Trophoblast cell (in vitro differentiated cells and primary cell): ENCODE measurements at regions not wholly inside any gene's neighbourhood (a gene's known extent, or its start where the extent isn't known, plus 50 kb on each side); places are given as distances from the start of the nearest gene placed in this dataset.
A peak's percentile ranks its signal among the peaks of the same experiment; 100 is the strongest.

ENCODE experiments used
- DNase-seq, 2 donors: peaks; one replicate each; pipeline ENCODE4 v3.0.0-alpha.2; 2016
- H2AFZ ChIP-seq: 2 replicates; pipeline ENCODE4 v1.6.1; 2013; ENCODE audit warnings: low read length, moderate library complexity, mild to moderate bottlenecking; ENCODE audit not compliant: insufficient read depth, poor library complexity
- H2AK5ac ChIP-seq: 2 replicates; pipeline ENCODE4 v1.6.1; 2013; ENCODE audit warnings: mild to moderate bottlenecking, low read length
- H2BK120ac ChIP-seq: 2 replicates; pipeline ENCODE4 v1.6.1; 2013; ENCODE audit warnings: low read length, mild to moderate bottlenecking, moderate library complexity; ENCODE audit not compliant: insufficient read depth, poor library complexity
- H2BK12ac ChIP-seq: 2 replicates; pipeline ENCODE4 v1.6.1; 2013; ENCODE audit warnings: mild to moderate bottlenecking, low read length, moderate library complexity
- H2BK5ac ChIP-seq: 2 replicates; pipeline ENCODE4 v1.6.1; 2013; ENCODE audit warnings: low read length, low read depth, moderate library complexity, mild to moderate bottlenecking; ENCODE audit not compliant: poor library complexity
- H3K14ac ChIP-seq: 2 replicates; pipeline ENCODE4 v1.6.1; 2013; ENCODE audit warnings: mild to moderate bottlenecking, low read length
- H3K18ac ChIP-seq: 2 replicates; pipeline ENCODE4 v1.6.1; 2013; ENCODE audit warnings: mild to moderate bottlenecking, low read length
- H3K23ac ChIP-seq: 2 replicates; pipeline ENCODE4 v1.6.1; 2013; ENCODE audit warnings: low read length
- H3K27ac ChIP-seq: 2 replicates; pipeline ENCODE4 v1.5.1; 2013; ENCODE audit warnings: low read depth, mild to moderate bottlenecking, inconsistent platforms, low read length, moderate library complexity
- H3K27me3 ChIP-seq: 2 replicates; pipeline ENCODE4 v1.6.1; 2013; ENCODE audit warnings: inconsistent platforms, mild to moderate bottlenecking, low read length, moderate library complexity; ENCODE audit not compliant: insufficient read depth
- H3K36me3 ChIP-seq, 2 experiments: 1 replicate in 1 of 2; 2 replicates in 1 of 2; pipeline ENCODE4 v1.6.1; 2013; ENCODE audit warnings: low read length in 2 of 2, mild to moderate bottlenecking in 2 of 2, moderate library complexity in 1 of 2; ENCODE audit not compliant: insufficient read depth in 2 of 2, control insufficient read depth in 1 of 2
- H3K4ac ChIP-seq: 2 replicates; pipeline ENCODE4 v1.6.1; 2013; ENCODE audit warnings: low read depth, mild to moderate bottlenecking, low read length, moderate library complexity
- H3K4me1 ChIP-seq, 2 experiments: 1 replicate in 1 of 2; 2 replicates in 1 of 2; pipeline ENCODE4 v1.6.1; 2013; ENCODE audit warnings: low read length in 2 of 2, mild to moderate bottlenecking in 2 of 2, moderate library complexity in 1 of 2; ENCODE audit not compliant: insufficient read depth in 2 of 2, control insufficient read depth in 1 of 2
- H3K4me2 ChIP-seq: 2 replicates; pipeline ENCODE4 v1.6.1; 2013; ENCODE audit warnings: inconsistent platforms, mild to moderate bottlenecking, low read length, moderate library complexity
- H3K4me3 ChIP-seq: 2 replicates; pipeline ENCODE4 v1.5.1; 2013; ENCODE audit warnings: mild to moderate bottlenecking, low read depth, low read length, inconsistent platforms
- H3K79me1 ChIP-seq: one replicate; pipeline ENCODE4 v1.6.1; 2013; ENCODE audit warnings: low read length
- H3K79me2 ChIP-seq: 2 replicates; pipeline ENCODE4 v1.6.1; 2013; ENCODE audit warnings: low read length, mild to moderate bottlenecking; ENCODE audit not compliant: control insufficient read depth, insufficient read depth, poor library complexity
- H3K9ac ChIP-seq: 2 replicates; pipeline ENCODE4 v1.6.1; 2013; ENCODE audit warnings: mild to moderate bottlenecking, low read length
- H3K9me3 ChIP-seq: 2 replicates; pipeline ENCODE4 v1.6.1; 2013; ENCODE audit warnings: low read depth, mild to moderate bottlenecking, control low read depth, inconsistent platforms, low read length; ENCODE audit not compliant: insufficient read depth
- H4K12ac ChIP-seq: 2 replicates; pipeline ENCODE4 v1.6.1; 2013; ENCODE audit warnings: low read depth, mild to moderate bottlenecking, low read length, moderate library complexity
- H4K8ac ChIP-seq: 2 replicates; pipeline ENCODE4 v1.6.1; 2013; ENCODE audit warnings: low read depth, mild to moderate bottlenecking, low read length, moderate library complexity
- H4K91ac ChIP-seq: one replicate; pipeline ENCODE4 v1.6.1; 2013; ENCODE audit warnings: low read depth, mild to moderate bottlenecking, low read length, moderate library complexity
- WGBS: extraction: QIAGEN DNeasy Blood & Tissue Kit; methylation state at CpG from one replicate; pipeline ENCODE4 v1.1.7; 2013; ENCODE audit warnings: missing lambda C conversion rate; ENCODE audit not compliant: insufficient read length, insufficient coverage; ENCODE audit errors: extremely low coverage; 5-methylcytosine and 5-hydroxymethylcytosine counted together

DNA sequence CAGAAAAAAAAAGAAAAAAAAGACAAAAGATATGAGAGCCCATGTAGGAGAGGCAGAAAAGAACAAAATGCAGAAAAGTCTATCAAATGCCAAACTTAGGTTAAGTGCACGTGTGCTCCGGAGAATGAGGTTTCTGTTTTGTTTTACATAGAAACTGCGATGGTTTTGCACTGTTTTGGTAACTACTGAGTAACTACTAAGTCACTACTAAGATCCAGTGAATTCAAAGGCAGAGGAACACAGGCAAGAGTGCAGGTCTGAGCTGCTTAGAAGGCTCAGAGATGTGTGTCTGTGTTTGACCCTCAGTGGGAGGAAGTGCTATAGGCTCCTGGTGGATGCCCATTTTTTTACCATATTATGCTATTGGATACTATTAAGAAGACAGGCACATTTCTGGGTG, 299.3 kb downstream of the NDFIP2 start:
- Histone ChIP-seq H3K27me3 (no peaks in the 10 kb centered on the region), H2BK5ac (no peak overlapping the region), H4K8ac (no peak overlapping the region), H3K4me3 (no peak overlapping the region), H3K9me3 (no peaks in the 10 kb centered on the region), H3K4me2 (no peak overlapping the region), H3K23ac (no peak overlapping the region), H3K14ac (no peak overlapping the region), H3K36me3 (no peaks in the 10 kb centered on the region), H3K18ac (no peak overlapping the region), H2BK12ac (no peak overlapping the region), H3K27ac (no peak overlapping the region), H3K4ac (no peak overlapping the region), H2AK5ac (no peak overlapping the region), H2AFZ (no peak overlapping the region), H3K79me1 (peaks cover 4% of the 10 kb centered on the region), H4K12ac (no peak overlapping the region), H3K79me2 (no peaks in the 10 kb centered on the region), H2BK120ac (no peak overlapping the region), H3K9ac (no peak overlapping the region), H4K91ac (peak overlapping the region; percentile 76), H3K4me1 (peaks cover 2 to 3% of the 10 kb centered on the region in 2 experiments)
- WGBS: no CpG with 5 or more reads among the region's 3 CpGs
- no peak for DNase-seq

DNA sequence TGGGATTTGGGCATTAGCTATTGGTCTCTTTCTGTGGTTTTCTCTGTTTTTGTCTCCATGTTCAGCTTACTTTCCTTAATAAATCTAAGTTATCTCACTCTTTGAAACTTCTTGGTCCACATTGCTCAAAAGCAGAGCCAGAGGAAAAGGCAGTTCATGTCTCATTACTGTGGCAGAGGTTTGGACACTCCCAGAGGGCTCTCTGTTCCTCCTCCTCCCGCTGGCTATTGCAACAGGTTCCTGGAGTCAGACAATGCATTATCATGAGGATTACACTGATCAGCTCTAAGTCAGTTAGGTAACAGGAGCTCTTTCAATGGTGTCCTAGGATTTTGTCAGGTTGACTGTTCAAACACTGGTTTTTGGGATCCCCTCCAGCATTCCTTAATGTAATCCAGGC, 298.8 kb downstream of the NDFIP2 start:
- WGBS: no CpG with 5 or more reads among the region's 1 CpG
- peak; percentile 9 to 35 for DNase-seq
- H3K9me3 ChIP-seq: no peaks in the 10 kb centered on the region

DNA sequence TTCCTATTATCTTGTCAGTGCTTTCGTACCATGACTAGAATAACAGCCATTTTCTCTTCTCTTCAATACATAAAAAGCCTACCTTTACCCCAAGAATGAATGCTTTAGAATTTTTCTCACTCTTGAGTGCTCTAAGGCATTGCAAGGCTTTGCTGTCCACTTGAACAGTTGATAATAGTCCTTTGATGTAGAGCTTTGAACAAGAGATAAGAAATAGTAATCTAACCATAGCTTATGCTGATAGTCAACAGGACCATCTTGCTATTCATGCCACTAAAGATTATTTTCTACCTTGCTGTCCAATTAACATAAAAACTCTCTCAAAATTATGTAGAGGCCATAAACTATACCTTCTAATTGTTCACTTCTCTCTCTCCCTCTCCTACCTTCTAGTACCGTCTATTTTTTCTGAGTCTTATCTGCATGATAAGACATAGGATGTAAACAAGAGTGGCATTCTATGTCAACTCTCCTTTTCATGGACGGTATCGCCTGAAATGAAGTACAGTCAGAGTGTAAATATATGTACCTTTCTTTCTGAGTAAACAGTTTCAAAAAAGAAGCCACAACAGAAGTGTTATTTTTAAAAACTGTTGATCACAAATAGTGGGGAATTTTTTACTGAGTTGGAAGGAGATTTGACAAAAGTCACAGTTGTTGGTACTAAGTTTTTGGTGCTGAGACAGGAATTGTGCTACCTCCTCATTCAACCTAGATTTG, 297.9 kb downstream of the NDFIP2 start:
- Histone ChIP-seq H4K12ac (no peak overlapping the region), H3K27ac (no peak overlapping the region), H3K4me3 (no peak overlapping the region), H2AFZ (no peak overlapping the region), H3K4ac (no peak overlapping the region), H4K91ac (no peak overlapping the region), H3K14ac (no peak overlapping the region), H2AK5ac (no peak overlapping the region), H2BK5ac (no peak overlapping the region), H3K36me3 (no peaks in the 10 kb centered on the region), H2BK12ac (no peak overlapping the region), H3K18ac (no peak overlapping the region), H3K4me2 (no peak overlapping the region), H3K23ac (no peak overlapping the region), H2BK120ac (no peak overlapping the region), H3K4me1 (peaks cover 2 to 3% of the 10 kb centered on the region in 2 experiments), H3K79me2 (no peaks in the 10 kb centered on the region), H3K79me1 (peaks cover 4% of the 10 kb centered on the region), H3K9me3 (no peaks in the 10 kb centered on the region), H3K9ac (no peak overlapping the region), H4K8ac (no peak overlapping the region), H3K27me3 (no peaks in the 10 kb centered on the region)
- no peak for DNase-seq
- no CpG with 5 or more reads among the region's 4 CpGs for WGBS

More for the DNA sequence above, 298.8 kb downstream of the NDFIP2 start:
- peaks cover 2 to 3% of the 10 kb centered on the region in 2 experiments for H3K4me1 ChIP-seq
- no peaks in the 10 kb centered on the region for H3K36me3 ChIP-seq
- no peak overlapping the region for H3K27ac ChIP-seq
- no peak overlapping the region for H4K8ac ChIP-seq
- no peak overlapping the region for H4K91ac ChIP-seq
- H2BK120ac ChIP-seq: no peak overlapping the region
- no peaks in the 10 kb centered on the region for H3K27me3 ChIP-seq
- H2AFZ ChIP-seq: no peak overlapping the region
- H3K9ac ChIP-seq: no peak overlapping the region
- H3K4ac ChIP-seq: no peak overlapping the region
- H2BK12ac ChIP-seq: peak overlapping the region; percentile 17
- H2BK5ac ChIP-seq: no peak overlapping the region
- H3K79me1 ChIP-seq: peaks cover 4% of the 10 kb centered on the region
- H3K4me2 ChIP-seq: no peak overlapping the region
- no peak overlapping the region for H3K23ac ChIP-seq
- no peak overlapping the region for H2AK5ac ChIP-seq
- no peak overlapping the region for H4K12ac ChIP-seq
- H3K14ac ChIP-seq: no peak overlapping the region
- no peak overlapping the region for H3K4me3 ChIP-seq
- no peak overlapping the region for H3K18ac ChIP-seq
- no peaks in the 10 kb centered on the region for H3K79me2 ChIP-seq

DNA sequence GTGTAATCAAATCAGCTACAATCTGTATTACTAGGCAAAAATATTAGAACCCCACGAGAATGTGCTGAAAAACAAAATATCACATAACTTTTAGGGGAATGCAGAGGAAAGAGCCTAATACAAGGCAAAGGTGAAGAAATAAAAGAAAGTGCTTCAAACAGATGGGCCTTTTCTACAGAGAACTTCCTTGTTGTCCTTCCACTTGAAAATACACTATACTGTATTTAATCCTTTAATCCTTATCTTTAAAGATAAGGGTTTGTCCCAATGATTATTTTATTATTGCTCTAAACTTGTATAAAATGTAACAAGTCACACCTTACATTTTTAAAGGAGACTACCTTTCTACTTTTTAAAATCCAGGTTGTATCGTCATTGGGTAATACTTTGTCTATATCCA, 296.5 kb downstream of the NDFIP2 start:
- Histone ChIP-seq H2AK5ac (no peak overlapping the region), H3K23ac (no peak overlapping the region), H3K9ac (no peak overlapping the region), H3K79me1 (peaks cover 4% of the 10 kb centered on the region), H3K9me3 (no peaks in the 10 kb centered on the region), H3K79me2 (no peaks in the 10 kb centered on the region), H3K36me3 (no peaks in the 10 kb centered on the region), H3K4me1 (peaks cover 1 to 3% of the 10 kb centered on the region in 2 experiments), H4K8ac (no peak overlapping the region), H3K4me2 (no peak overlapping the region), H4K12ac (no peak overlapping the region), H3K4me3 (no peak overlapping the region), H2BK120ac (no peak overlapping the region), H3K27ac (no peak overlapping the region), H3K18ac (no peak overlapping the region), H3K4ac (no peak overlapping the region), H3K27me3 (no peaks in the 10 kb centered on the region), H4K91ac (no peak overlapping the region), H2AFZ (no peak overlapping the region), H2BK12ac (no peak overlapping the region), H3K14ac (no peak overlapping the region), H2BK5ac (no peak overlapping the region)
- WGBS: no CpG with 5 or more reads among the region's 2 CpGs
- no peak for DNase-seq
